SU-DHL-6 (cell line): ENCODE measurements at regions not wholly inside any gene's neighbourhood (a gene's known extent, or its start where the extent isn't known, plus 50 kb on each side); places are given as distances from the start of the nearest gene placed in this dataset.

ENCODE experiments used
- H2AFZ ChIP-seq: fragments of 200-600 bp; sonication (generic); 2 replicates; pipeline ENCODE4 v1.6.1; 2014; ENCODE audit warnings: low read depth, mild to moderate bottlenecking, moderate library complexity, mixed read lengths, antibody characterized with exemption, low read length; ENCODE audit not compliant: severe bottlenecking
- H3F3A ChIP-seq: fragments of 200-600 bp; shearing (Covaris generic); 2 replicates; pipeline ENCODE4 v1.6.0; 2016; ENCODE audit warnings: antibody characterized with exemption, mild to moderate bottlenecking; ENCODE audit not compliant: insufficient read depth
- H3K27ac ChIP-seq: fragments of 200-600 bp; sonication (generic); 2 replicates; pipeline ENCODE4 v1.5.1; 2016; ENCODE audit warnings: low read depth, mild to moderate bottlenecking, low read length, moderate library complexity, mixed read lengths
- H3K27me3 ChIP-seq: fragments of 200-600 bp; sonication (generic), shearing (Covaris generic); 2 replicates; pipeline ENCODE4 v1.6.0; 2014; ENCODE audit warnings: mild to moderate bottlenecking, low read length
- H3K36me3 ChIP-seq: fragments of 200-600 bp; sonication (generic); 2 replicates; pipeline ENCODE4 v1.6.1; 2014; ENCODE audit warnings: mild to moderate bottlenecking, low read length, mixed read lengths
- H3K4me2 ChIP-seq: fragments of 300-600, 200-600 bp; shearing (Covaris generic), sonication (generic); 2 replicates; pipeline ENCODE4 v1.6.0; 2014; ENCODE audit warnings: low read length, low read depth, mild to moderate bottlenecking; ENCODE audit not compliant: poor library complexity, severe bottlenecking
- H3K4me3 ChIP-seq: fragments of 200-600 bp; sonication (generic); 2 replicates; pipeline ENCODE4 v1.5.1; 2014; ENCODE audit warnings: antibody characterized with exemption, low read length, mild to moderate bottlenecking, mixed read lengths; ENCODE audit not compliant: insufficient read depth, poor library complexity, severe bottlenecking
- H3K79me2 ChIP-seq: fragments of 200-600 bp; sonication (generic); 2 replicates; pipeline ENCODE4 v1.6.1; 2014; ENCODE audit warnings: mild to moderate bottlenecking, low read length, moderate library complexity; ENCODE audit not compliant: insufficient read depth
- H3K9ac ChIP-seq: fragments of 200-600 bp; sonication (generic); 2 replicates; pipeline ENCODE4 v1.7.0; 2014; ENCODE audit warnings: mild to moderate bottlenecking, low read length
- H3K9me2 ChIP-seq: fragments of 200-600 bp; sonication (generic); replicated peaks from 2 replicates; pipeline ENCODE4 v1.6.1; 2014; ENCODE audit warnings: low read length; ENCODE audit not compliant: insufficient read depth
- H3K9me3 ChIP-seq: fragments of 200-600 bp; sonication (generic); 2 replicates; pipeline ENCODE4 v1.6.1; 2014; ENCODE audit warnings: low read length, mixed read lengths; ENCODE audit not compliant: insufficient read depth
- H4K20me1 ChIP-seq: fragments of 200-600 bp; sonication (generic); 2 replicates; pipeline ENCODE4 v1.6.1; 2014; ENCODE audit warnings: low read depth, mild to moderate bottlenecking, antibody characterized with exemption, low read length, moderate library complexity, mixed read lengths
- CTCF ChIP-seq: fragments of 200-600 bp; sonication (generic); IDR thresholded peaks from one replicate; pipeline ENCODE4 v1.5.1; 2017; ENCODE audit warnings: antibody characterized with exemption, mild to moderate bottlenecking, low read length, moderate library complexity; ENCODE audit not compliant: insufficient read depth, poor library complexity, severe bottlenecking
- EZH2phosphoT487 ChIP-seq: fragments of 200-600 bp; sonication (generic), shearing (Covaris generic); conservative IDR thresholded peaks from 2 replicates; pipeline ENCODE4 v1.6.1; 2018; ENCODE audit warnings: mild to moderate bottlenecking, antibody characterized with exemption, low read length, moderate library complexity, mixed read lengths

- Histone ChIP-seq H3K4me3 (no peak overlapping the region), H3K9ac (no peak overlapping the region), H3K4me2 (no peak overlapping the region), H4K20me1 (no peaks in the 10 kb centered on the region), H3K27ac (no peak overlapping the region), H3K79me2 (no peaks in the 10 kb centered on the region), H3K36me3 (no peaks in the 10 kb centered on the region), H3K27me3 (no peaks in the 10 kb centered on the region), H3K9me2 (no peaks in the 10 kb centered on the region), H3F3A (no peaks in the 10 kb centered on the region), H3K9me3 (no peaks in the 10 kb centered on the region), H2AFZ (no peak overlapping the region)
- TF ChIP-seq CTCF (no peak), EZH2phosphoT487 (no peak)
Measured at GRCh38 chr20:11391591-11391990, 526.1 kb upstream of the BTBD3 start.

GRCh38 chr20:11394145-11394833 is 523.4 kb upstream of the BTBD3 start:
- Histone ChIP-seq H3K9ac (no peak overlapping the region), H2AFZ (no peak overlapping the region), H3K36me3 (no peaks in the 10 kb centered on the region), H3K9me2 (no peaks in the 10 kb centered on the region), H3K27me3 (no peaks in the 10 kb centered on the region), H3K4me2 (no peak overlapping the region), H3F3A (no peaks in the 10 kb centered on the region), H3K9me3 (no peaks in the 10 kb centered on the region), H3K79me2 (no peaks in the 10 kb centered on the region), H3K4me3 (no peak overlapping the region), H4K20me1 (no peaks in the 10 kb centered on the region), H3K27ac (no peak overlapping the region)
- no peak for TF ChIP-seq EZH2phosphoT487
- no peak for TF ChIP-seq CTCF

- H3K27ac ChIP-seq: no peak overlapping the region
- H3K9me2 ChIP-seq: no peaks in the 10 kb centered on the region
- no peaks in the 10 kb centered on the region for H3K36me3 ChIP-seq
- H3K4me2 ChIP-seq: no peak overlapping the region
- no peaks in the 10 kb centered on the region for H3K9me3 ChIP-seq
- no peaks in the 10 kb centered on the region for H3K79me2 ChIP-seq
- H3K4me3 ChIP-seq: no peak overlapping the region
- no peaks in the 10 kb centered on the region for H3K27me3 ChIP-seq
- H3F3A ChIP-seq: no peaks in the 10 kb centered on the region
- TF ChIP-seq EZH2phosphoT487 (no peak), CTCF (no peak)
- no peak overlapping the region for H2AFZ ChIP-seq
- no peaks in the 10 kb centered on the region for H4K20me1 ChIP-seq
- H3K9ac ChIP-seq: no peak overlapping the region
Measured at GRCh38 chr20:11395581-11395980, 522.1 kb upstream of the BTBD3 start.
